Heart left ventricle (tissue), 13 donors: ENCODE measurements at regions not wholly inside any gene's neighbourhood (a gene's known extent, or its start where the extent isn't known, plus 50 kb on each side); places are given as distances from the start of the nearest gene placed in this dataset.

Experiments used
- CTCF ChIP-seq, 12 donors: fragments of 200-600 bp; sonication (generic) in 4 of 12; IDR thresholded peaks; one replicate each; pipeline versions ENCODE4 v1.5.0 to v1.8.0; 2018 to 2022; ENCODE audit warnings: antibody characterized with exemption in 12 of 12, mild to moderate bottlenecking in 5 of 12
- POLR2A ChIP-seq, 2 donors: fragments of 450-650 bp; IDR thresholded peaks; one replicate each; pipeline ENCODE4 v1.6.1; 2017; ENCODE audit warnings: antibody characterized with exemption in 2 of 2, mild to moderate bottlenecking in 2 of 2, moderate library complexity in 2 of 2
- donor health status: ischemic (EF 13 %, LVEDD 7.1; RV severe dilation, severe dysfunction).
- donor health status: DM: no; HTN: yes; CAD: no.
- donor health status: DM: no; HTN: no; CAD: no.
- donor health status: ischemic (EF 25% LVEDD 6.9; RV normal size, moderate dysfunction).
- donor health status: ischemic (EF 25% LVEDD 5.7; RV mildly dilated, moderate dysfunction).
- donor health status: ischemic (EF 35%, LVEDD 5.7; RV mildly dilated, moderate dysfunction).
- donor health status: nonischemic (EF 11% LVEDD 7.7; RV severe dilation, severe dysfunction).
- donor health status: DM: yes; HTN: yes; CAD: no.
- donor health status: PGD.
- donor health status: ischemic (EF 29% LVEDD 5.4; RV normal size, mild dysfunction).
- donor health status: nonischemic (EF 23%, LVEDD 6.1; RV moderate dilation, normal function).

GRCh38 chr13:97133955-97134354 lies 88.2 kb upstream of the MBNL2 start:
- TF ChIP-seq POLR2A (IDR thresholded peaks at IDR 0.05) (no peak), CTCF (IDR thresholded peaks at IDR 0.05) (no peak)
